ENCODE measurements at regions not wholly inside any gene's neighbourhood (a gene's known extent, or its start where the extent isn't known, plus 50 kb on each side); places are given as distances from the start of the nearest gene placed in this dataset.

DNA sequence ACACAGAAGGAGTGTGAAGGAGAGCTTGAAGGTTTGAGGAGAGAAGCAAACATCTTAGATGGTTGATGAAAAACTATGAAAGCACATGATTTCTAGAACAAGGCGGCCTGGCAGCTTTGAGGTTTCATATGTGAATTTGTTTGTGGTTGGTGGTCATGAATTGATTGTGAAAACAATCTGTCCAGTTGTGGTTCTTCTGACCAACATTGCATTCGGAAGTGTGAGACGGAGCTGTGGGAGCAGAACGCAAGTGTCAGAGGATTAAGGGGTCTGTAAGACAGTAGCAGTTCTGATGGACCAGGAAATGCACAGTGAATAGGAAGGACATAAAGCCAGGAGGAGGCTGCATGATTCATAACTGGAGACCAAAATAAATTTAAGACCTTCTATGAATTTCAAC, 594.6 kb downstream of the NXPH1 start:
- H2AFZ ChIP-seq (replicated peaks), result peak overlapping the region; percentile 13

DNA sequence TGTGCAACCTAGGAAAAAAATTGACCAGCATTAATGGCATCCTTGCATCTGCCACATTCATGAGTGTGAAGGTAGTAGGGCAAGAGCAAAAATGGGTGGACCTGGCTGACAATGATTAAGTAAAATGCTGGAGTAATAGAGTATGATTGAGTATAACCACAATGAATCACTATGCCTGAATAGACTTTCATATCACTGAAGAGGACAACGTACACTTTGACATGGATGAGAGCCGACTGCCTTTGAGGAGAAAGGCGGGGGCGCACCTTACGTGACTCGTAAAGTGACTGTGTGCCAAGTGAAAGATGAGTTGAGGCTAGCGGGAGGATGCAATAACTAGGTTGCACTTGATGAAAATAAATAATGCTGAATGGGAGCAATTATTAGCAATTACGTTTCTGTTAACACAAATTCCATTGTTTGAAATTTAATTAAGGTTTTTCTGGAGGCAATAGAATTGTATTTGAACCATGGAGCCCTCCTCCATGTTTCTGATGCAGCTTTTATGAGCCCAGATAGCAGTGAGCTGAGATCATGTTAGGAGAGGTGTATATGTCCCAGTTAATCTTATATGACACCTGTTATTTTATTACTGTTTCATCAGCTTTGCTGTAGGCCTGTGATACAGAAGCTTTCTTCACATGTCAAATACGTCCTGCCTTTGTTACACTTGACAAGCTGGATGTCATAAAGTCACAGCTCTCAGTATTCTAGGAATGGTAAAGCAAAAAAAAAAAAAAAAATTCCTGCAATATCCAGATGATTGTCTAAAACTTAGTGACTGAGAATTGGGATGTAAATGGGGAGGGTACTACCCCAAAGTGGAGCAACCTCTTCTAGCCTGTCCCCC, 596.5 kb downstream of the NXPH1 start:
- H3K27ac Mint-ChIP-seq, result no peak overlapping the region
- Histone ChIP-seq H3K9ac (no peak overlapping the region), H3K79me2 (ENCODE audit: low read depth) (no peaks in the 10 kb centered on the region), H3K4me1 (no peaks in the 10 kb centered on the region), H3K36me3 (no peaks in the 10 kb centered on the region), H3K4me2 (no peak overlapping the region), H3K27ac (no peak overlapping the region), H3K4me3 (no peak overlapping the region), H3K27me3 (no peaks in the 10 kb centered on the region), H3K9me3 (ENCODE audit: low read depth) (no peaks in the 10 kb centered on the region), H4K20me1 (ENCODE audit: low read depth) (no peaks in the 10 kb centered on the region), H2AFZ (replicated peaks) (no peak overlapping the region), H3F3A (ENCODE audit: low read depth) (no peaks in the 10 kb centered on the region)
- H3K27me3 Mint-ChIP-seq (ENCODE audit: insufficient read depth, low read depth), result no peaks in the 10 kb centered on the region
- H3K4me3 Mint-ChIP-seq, result no peak overlapping the region
- no peaks in the 10 kb centered on the region for H3K4me1 Mint-ChIP-seq
- H3K9me3 Mint-ChIP-seq, result no peaks in the 10 kb centered on the region
- TF ChIP-seq EZH2phosphoT487 (IDR thresholded peaks at IDR 0.05), result no peak
- TF ChIP-seq, protein P1, sequence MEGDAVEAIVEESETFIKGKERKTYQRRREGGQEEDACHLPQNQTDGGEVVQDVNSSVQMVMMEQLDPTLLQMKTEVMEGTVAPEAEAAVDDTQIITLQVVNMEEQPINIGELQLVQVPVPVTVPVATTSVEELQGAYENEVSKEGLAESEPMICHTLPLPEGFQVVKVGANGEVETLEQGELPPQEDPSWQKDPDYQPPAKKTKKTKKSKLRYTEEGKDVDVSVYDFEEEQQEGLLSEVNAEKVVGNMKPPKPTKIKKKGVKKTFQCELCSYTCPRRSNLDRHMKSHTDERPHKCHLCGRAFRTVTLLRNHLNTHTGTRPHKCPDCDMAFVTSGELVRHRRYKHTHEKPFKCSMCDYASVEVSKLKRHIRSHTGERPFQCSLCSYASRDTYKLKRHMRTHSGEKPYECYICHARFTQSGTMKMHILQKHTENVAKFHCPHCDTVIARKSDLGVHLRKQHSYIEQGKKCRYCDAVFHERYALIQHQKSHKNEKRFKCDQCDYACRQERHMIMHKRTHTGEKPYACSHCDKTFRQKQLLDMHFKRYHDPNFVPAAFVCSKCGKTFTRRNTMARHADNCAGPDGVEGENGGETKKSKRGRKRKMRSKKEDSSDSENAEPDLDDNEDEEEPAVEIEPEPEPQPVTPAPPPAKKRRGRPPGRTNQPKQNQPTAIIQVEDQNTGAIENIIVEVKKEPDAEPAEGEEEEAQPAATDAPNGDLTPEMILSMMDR (IDR thresholded peaks at IDR 0.05), result no peak
- TF ChIP-seq EZH2 (IDR thresholded peaks at IDR 0.05), result no peak
- DNase-seq (ENCODE audit: low spot score), result no peak
- H3K36me3 Mint-ChIP-seq, result no peaks in the 10 kb centered on the region

More for the DNA sequence above, 594.6 kb downstream of the NXPH1 start:
- H3K79me2 ChIP-seq (ENCODE audit: low read depth), result no peaks in the 10 kb centered on the region
- H4K20me1 ChIP-seq (ENCODE audit: low read depth), result no peaks in the 10 kb centered on the region
- H3K27me3 ChIP-seq, result no peaks in the 10 kb centered on the region
- no peak overlapping the region for H3K27ac Mint-ChIP-seq
- H3K36me3 ChIP-seq, result no peaks in the 10 kb centered on the region
- no peak overlapping the region for H3K4me3 Mint-ChIP-seq
- H3K36me3 Mint-ChIP-seq, result no peaks in the 10 kb centered on the region
- no peak overlapping the region for H3K27ac ChIP-seq
- H3K27me3 Mint-ChIP-seq (ENCODE audit: insufficient read depth, low read depth), result no peaks in the 10 kb centered on the region
- no peaks in the 10 kb centered on the region for H3F3A ChIP-seq (ENCODE audit: low read depth)
- no peaks in the 10 kb centered on the region for H3K9me3 ChIP-seq (ENCODE audit: low read depth)
- no peaks in the 10 kb centered on the region for H3K4me1 ChIP-seq
- no peak overlapping the region for H3K9ac ChIP-seq
- TF ChIP-seq, protein P1 (IDR thresholded peaks at IDR 0.05), result no peak
- TF ChIP-seq EZH2phosphoT487 (IDR thresholded peaks at IDR 0.05), result no peak
- TF ChIP-seq EZH2 (IDR thresholded peaks at IDR 0.05), result no peak
- H3K4me3 ChIP-seq, result no peak overlapping the region
- no peak overlapping the region for H3K4me2 ChIP-seq
- H3K4me1 Mint-ChIP-seq, result no peaks in the 10 kb centered on the region
- no peak for DNase-seq (ENCODE audit: low spot score)
- H3K9me3 Mint-ChIP-seq, result no peaks in the 10 kb centered on the region

DNA sequence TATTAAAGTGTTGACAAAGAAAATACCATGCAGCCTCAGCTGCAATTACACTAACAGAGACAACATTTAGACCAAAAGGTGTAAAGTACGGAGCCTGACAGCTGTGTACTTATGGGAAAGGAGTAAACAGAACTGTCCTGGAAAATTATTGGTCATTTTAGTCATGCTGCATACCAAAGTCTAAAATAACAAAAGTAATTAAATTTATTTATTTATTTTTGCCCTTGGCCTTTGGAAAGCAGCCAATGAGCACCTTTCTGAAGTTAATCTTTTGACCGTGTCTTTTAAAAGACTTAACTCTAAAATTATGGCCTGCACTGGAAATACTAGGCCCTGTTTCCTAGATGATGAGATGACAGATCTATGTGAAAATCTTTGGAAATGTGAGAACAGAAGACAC, 597.6 kb downstream of the NXPH1 start:
- H3K27me3 ChIP-seq, result no peaks in the 10 kb centered on the region
- no peak overlapping the region for H3K4me3 Mint-ChIP-seq
- H3K9me3 Mint-ChIP-seq, result no peaks in the 10 kb centered on the region
- TF ChIP-seq, protein P1 (IDR thresholded peaks at IDR 0.05), result no peak
- TF ChIP-seq EZH2phosphoT487 (IDR thresholded peaks at IDR 0.05), result no peak
- H3K9me3 ChIP-seq (ENCODE audit: low read depth), result no peaks in the 10 kb centered on the region
- no peaks in the 10 kb centered on the region for H3K79me2 ChIP-seq (ENCODE audit: low read depth)
- no peaks in the 10 kb centered on the region for H3K4me1 Mint-ChIP-seq
- no peak overlapping the region for H3K4me3 ChIP-seq
- no peaks in the 10 kb centered on the region for H3K36me3 ChIP-seq
- no peak overlapping the region for H3K27ac Mint-ChIP-seq
- H4K20me1 ChIP-seq (ENCODE audit: low read depth), result no peaks in the 10 kb centered on the region
- no peaks in the 10 kb centered on the region for H3K27me3 Mint-ChIP-seq (ENCODE audit: insufficient read depth, low read depth)
- H3K4me2 ChIP-seq, result no peak overlapping the region
- H3K9ac ChIP-seq, result no peak overlapping the region
- no peak overlapping the region for H3K27ac ChIP-seq
- no peaks in the 10 kb centered on the region for H3F3A ChIP-seq (ENCODE audit: low read depth)
- no peak for DNase-seq (ENCODE audit: low spot score)
- no peak overlapping the region for H2AFZ ChIP-seq (replicated peaks)
- H3K4me1 ChIP-seq, result no peaks in the 10 kb centered on the region
- no peaks in the 10 kb centered on the region for H3K36me3 Mint-ChIP-seq
